ENCODE measurements at regions not wholly inside any gene's neighbourhood (a gene's known extent, or its start where the extent isn't known, plus 50 kb on each side); places are given as distances from the start of the nearest gene placed in this dataset.

DNA sequence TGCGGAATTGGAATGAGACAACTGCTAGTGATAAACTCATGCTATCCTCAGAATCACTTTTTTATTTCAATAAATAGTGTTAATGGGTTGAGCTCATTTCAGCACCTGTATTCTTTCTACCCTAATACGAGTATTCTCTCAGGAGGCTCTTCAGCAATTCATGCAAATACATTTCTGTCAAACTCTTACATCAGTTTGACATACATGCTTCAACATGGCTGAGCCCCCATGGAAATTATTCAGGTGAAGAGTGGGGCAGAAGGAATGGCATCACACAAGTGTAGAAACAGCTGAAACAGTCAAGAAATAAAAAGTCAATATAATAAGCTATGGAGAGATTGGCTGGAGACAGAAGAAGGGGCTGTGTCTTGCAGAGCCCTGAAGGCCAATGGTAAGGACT lies 77.8 kb upstream of the SNX19 start:
- Histone ChIP-seq H3K79me1 (ENCODE audit: low read length) (no peaks in the 10 kb centered on the region), H3K27ac (ENCODE audit: low read depth, low read length) (no peak overlapping the region), H3K18ac (ENCODE audit: low read length) (no peak overlapping the region), H4K91ac (ENCODE audit: low read depth, low read length) (no peak overlapping the region), H2AK5ac (ENCODE audit: low read length) (no peak overlapping the region), H3K4ac (ENCODE audit: low read depth, low read length) (no peak overlapping the region), H2BK120ac (ENCODE audit: insufficient read depth, low read length, poor library complexity) (no peak overlapping the region), H3K14ac (ENCODE audit: low read length) (no peak overlapping the region), H3K9ac (ENCODE audit: low read length) (no peak overlapping the region), H2BK5ac (ENCODE audit: low read depth, low read length, poor library complexity) (no peak overlapping the region), H4K8ac (ENCODE audit: low read depth, low read length) (no peak overlapping the region), H3K36me3 (ENCODE audit: control insufficient read depth in 1 of 2, insufficient read depth in 2 of 2, low read length in 2 of 2) (no peaks in the 10 kb centered on the region), H2AFZ (ENCODE audit: insufficient read depth, low read length, poor library complexity) (no peak overlapping the region), H3K4me2 (ENCODE audit: low read length) (no peak overlapping the region), H3K79me2 (ENCODE audit: control insufficient read depth, insufficient read depth, low read length, poor library complexity) (no peaks in the 10 kb centered on the region), H3K27me3 (ENCODE audit: insufficient read depth, low read length) (no peaks in the 10 kb centered on the region), H3K9me3 (ENCODE audit: insufficient read depth, low read depth, low read length) (no peaks in the 10 kb centered on the region), H2BK12ac (ENCODE audit: low read length) (no peak overlapping the region), H3K4me3 (ENCODE audit: low read depth, low read length) (no peak overlapping the region), H3K4me1 (ENCODE audit: control insufficient read depth in 1 of 2, insufficient read depth in 2 of 2, low read length in 2 of 2) (no peaks in the 10 kb centered on the region), H3K23ac (ENCODE audit: low read length) (no peak overlapping the region), H4K12ac (ENCODE audit: low read depth, low read length) (no peak overlapping the region)
- no peak for DNase-seq
- no CpG with 5 or more reads among the region's 2 CpGs for WGBS (ENCODE audit: extremely low coverage, insufficient coverage, insufficient read length)

DNA sequence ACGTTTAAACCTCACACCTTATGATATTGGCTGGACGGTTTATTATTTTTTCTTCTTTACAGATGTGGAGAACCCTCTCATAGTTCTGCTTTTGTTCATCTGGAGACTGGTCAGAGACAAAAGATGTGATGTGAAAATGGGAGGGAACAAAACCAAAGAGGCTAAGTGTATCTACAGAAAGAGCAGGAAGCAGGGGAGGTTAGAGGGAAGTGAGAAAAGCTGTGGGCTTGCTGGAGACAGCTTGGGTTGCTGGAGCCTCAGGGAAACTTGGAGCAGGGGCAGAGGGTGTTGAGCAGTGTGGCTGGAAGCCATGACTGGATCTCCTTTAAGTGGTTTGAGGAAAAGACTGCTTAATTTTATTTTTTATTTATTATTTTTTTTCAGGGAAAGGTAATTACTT lies 79.0 kb upstream of the SNX19 start:
- no peak overlapping the region for H4K12ac ChIP-seq (ENCODE audit: low read depth, low read length)
- H2BK12ac ChIP-seq (ENCODE audit: low read length) = no peak overlapping the region
- no peak overlapping the region for H3K14ac ChIP-seq (ENCODE audit: low read length)
- no peak overlapping the region for H3K4me2 ChIP-seq (ENCODE audit: low read length)
- no peak overlapping the region for H3K18ac ChIP-seq (ENCODE audit: low read length)
- no peak overlapping the region for H3K27ac ChIP-seq (ENCODE audit: low read depth, low read length)
- H4K8ac ChIP-seq (ENCODE audit: low read depth, low read length) = no peak overlapping the region
- H3K79me1 ChIP-seq (ENCODE audit: low read length) = no peaks in the 10 kb centered on the region
- no peak overlapping the region for H2AK5ac ChIP-seq (ENCODE audit: low read length)
- DNase-seq = no peak
- H3K4me3 ChIP-seq (ENCODE audit: low read depth, low read length) = no peak overlapping the region
- H3K9ac ChIP-seq (ENCODE audit: low read length) = no peak overlapping the region
- no peaks in the 10 kb centered on the region for H3K79me2 ChIP-seq (ENCODE audit: control insufficient read depth, insufficient read depth, low read length, poor library complexity)
- H4K91ac ChIP-seq (ENCODE audit: low read depth, low read length) = no peak overlapping the region
- H3K36me3 ChIP-seq (ENCODE audit: control insufficient read depth in 1 of 2, insufficient read depth in 2 of 2, low read length in 2 of 2) = no peaks in the 10 kb centered on the region
- H2AFZ ChIP-seq (ENCODE audit: insufficient read depth, low read length, poor library complexity) = no peak overlapping the region
- H3K23ac ChIP-seq (ENCODE audit: low read length) = no peak overlapping the region
- H3K27me3 ChIP-seq (ENCODE audit: insufficient read depth, low read length) = no peaks in the 10 kb centered on the region
- no peaks in the 10 kb centered on the region for H3K9me3 ChIP-seq (ENCODE audit: insufficient read depth, low read depth, low read length)
- H2BK120ac ChIP-seq (ENCODE audit: insufficient read depth, low read length, poor library complexity) = no peak overlapping the region
- no peak overlapping the region for H2BK5ac ChIP-seq (ENCODE audit: low read depth, low read length, poor library complexity)
- H3K4ac ChIP-seq (ENCODE audit: low read depth, low read length) = no peak overlapping the region
- no CpG with 5 or more reads among the region's 2 CpGs for whole genome bisulfite sequencing (ENCODE audit: extremely low coverage, insufficient coverage, insufficient read length)
- H3K4me1 ChIP-seq (ENCODE audit: control insufficient read depth in 1 of 2, insufficient read depth in 2 of 2, low read length in 2 of 2) = no peaks in the 10 kb centered on the region

DNA sequence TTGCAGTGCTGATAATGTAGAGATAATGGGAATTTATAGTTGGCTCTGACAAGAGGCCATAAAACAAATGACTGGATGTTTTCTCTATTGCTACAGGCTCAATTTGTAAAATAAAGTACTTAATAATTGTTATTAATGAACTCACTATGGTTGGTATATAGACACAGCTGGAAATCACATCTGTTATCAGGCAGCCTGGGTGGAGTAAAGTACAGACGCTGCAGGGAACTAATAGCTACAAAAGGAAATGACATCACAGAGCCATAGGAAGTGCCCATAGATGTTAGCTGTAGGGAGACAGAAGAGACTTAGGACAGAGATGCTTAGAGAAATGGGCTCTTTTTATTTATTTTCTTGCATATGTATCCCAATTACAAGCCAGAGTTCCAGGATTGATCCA lies 81.0 kb upstream of the SNX19 start:
- no peaks in the 10 kb centered on the region for H3K27me3 ChIP-seq (ENCODE audit: insufficient read depth, low read length)
- no peak overlapping the region for H4K91ac ChIP-seq (ENCODE audit: low read depth, low read length)
- no peak overlapping the region for H2AFZ ChIP-seq (ENCODE audit: insufficient read depth, low read length, poor library complexity)
- no peak overlapping the region for H3K4me3 ChIP-seq (ENCODE audit: low read depth, low read length)
- H3K4ac ChIP-seq (ENCODE audit: low read depth, low read length) = no peak overlapping the region
- no peak overlapping the region for H2BK120ac ChIP-seq (ENCODE audit: insufficient read depth, low read length, poor library complexity)
- H4K12ac ChIP-seq (ENCODE audit: low read depth, low read length) = no peak overlapping the region
- H4K8ac ChIP-seq (ENCODE audit: low read depth, low read length) = no peak overlapping the region
- H2BK12ac ChIP-seq (ENCODE audit: low read length) = no peak overlapping the region
- DNase-seq = no peak
- no peak overlapping the region for H3K14ac ChIP-seq (ENCODE audit: low read length)
- no peaks in the 10 kb centered on the region for H3K79me1 ChIP-seq (ENCODE audit: low read length)
- no peaks in the 10 kb centered on the region for H3K4me1 ChIP-seq (ENCODE audit: control insufficient read depth in 1 of 2, insufficient read depth in 2 of 2, low read length in 2 of 2)
- H2BK5ac ChIP-seq (ENCODE audit: low read depth, low read length, poor library complexity) = no peak overlapping the region
- no peak overlapping the region for H3K9ac ChIP-seq (ENCODE audit: low read length)
- no peak overlapping the region for H3K4me2 ChIP-seq (ENCODE audit: low read length)
- no CpG with 5 or more reads among the region's 1 CpG for WGBS (ENCODE audit: extremely low coverage, insufficient coverage, insufficient read length)
- H3K79me2 ChIP-seq (ENCODE audit: control insufficient read depth, insufficient read depth, low read length, poor library complexity) = no peaks in the 10 kb centered on the region
- H3K36me3 ChIP-seq (ENCODE audit: control insufficient read depth in 1 of 2, insufficient read depth in 2 of 2, low read length in 2 of 2) = no peaks in the 10 kb centered on the region
- no peak overlapping the region for H2AK5ac ChIP-seq (ENCODE audit: low read length)
- no peak overlapping the region for H3K23ac ChIP-seq (ENCODE audit: low read length)
- no peak overlapping the region for H3K27ac ChIP-seq (ENCODE audit: low read depth, low read length)
- H3K9me3 ChIP-seq (ENCODE audit: insufficient read depth, low read depth, low read length) = no peaks in the 10 kb centered on the region
- H3K18ac ChIP-seq (ENCODE audit: low read length) = no peak overlapping the region

DNA sequence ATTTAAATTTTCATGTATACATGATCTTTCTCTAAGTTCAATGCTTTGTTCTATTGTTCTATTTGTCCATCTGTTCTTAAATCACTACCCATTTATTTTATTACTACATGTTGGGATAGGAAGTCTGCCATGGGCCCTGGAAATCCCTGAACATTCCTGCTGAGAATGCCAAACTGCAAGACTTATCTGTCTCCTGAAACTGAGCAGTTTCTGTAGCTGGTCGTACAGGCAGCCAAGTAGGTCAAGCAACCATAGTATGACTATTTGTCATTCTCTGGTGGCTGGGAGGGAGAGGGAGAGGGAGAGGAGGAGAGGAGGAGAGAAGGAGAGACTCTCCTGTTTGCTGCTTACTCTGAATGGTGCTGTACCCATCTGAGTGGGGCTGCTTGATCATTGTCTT lies 82.8 kb upstream of the SNX19 start:
- H4K8ac ChIP-seq (ENCODE audit: low read depth, low read length) = no peak overlapping the region
- no peak overlapping the region for H3K18ac ChIP-seq (ENCODE audit: low read length)
- no peaks in the 10 kb centered on the region for H3K79me1 ChIP-seq (ENCODE audit: low read length)
- no peak overlapping the region for H3K27ac ChIP-seq (ENCODE audit: low read depth, low read length)
- H4K12ac ChIP-seq (ENCODE audit: low read depth, low read length) = no peak overlapping the region
- H2AFZ ChIP-seq (ENCODE audit: insufficient read depth, low read length, poor library complexity) = no peak overlapping the region
- no CpG with 5 or more reads among the region's 1 CpG for WGBS (ENCODE audit: extremely low coverage, insufficient coverage, insufficient read length)
- H3K14ac ChIP-seq (ENCODE audit: low read length) = no peak overlapping the region
- H3K27me3 ChIP-seq (ENCODE audit: insufficient read depth, low read length) = no peaks in the 10 kb centered on the region
- H3K79me2 ChIP-seq (ENCODE audit: control insufficient read depth, insufficient read depth, low read length, poor library complexity) = no peaks in the 10 kb centered on the region
- H3K4ac ChIP-seq (ENCODE audit: low read depth, low read length) = no peak overlapping the region
- no peak overlapping the region for H3K4me3 ChIP-seq (ENCODE audit: low read depth, low read length)
- H2AK5ac ChIP-seq (ENCODE audit: low read length) = no peak overlapping the region
- H2BK5ac ChIP-seq (ENCODE audit: low read depth, low read length, poor library complexity) = no peak overlapping the region
- H2BK120ac ChIP-seq (ENCODE audit: insufficient read depth, low read length, poor library complexity) = no peak overlapping the region
- H2BK12ac ChIP-seq (ENCODE audit: low read length) = no peak overlapping the region
- no peak overlapping the region for H3K23ac ChIP-seq (ENCODE audit: low read length)
- no peak overlapping the region for H3K9ac ChIP-seq (ENCODE audit: low read length)
- H4K91ac ChIP-seq (ENCODE audit: low read depth, low read length) = no peak overlapping the region
- no peaks in the 10 kb centered on the region for H3K4me1 ChIP-seq (ENCODE audit: control insufficient read depth in 1 of 2, insufficient read depth in 2 of 2, low read length in 2 of 2)
- no peak overlapping the region for H3K4me2 ChIP-seq (ENCODE audit: low read length)
- no peaks in the 10 kb centered on the region for H3K36me3 ChIP-seq (ENCODE audit: control insufficient read depth in 1 of 2, insufficient read depth in 2 of 2, low read length in 2 of 2)
- H3K9me3 ChIP-seq (ENCODE audit: insufficient read depth, low read depth, low read length) = no peaks in the 10 kb centered on the region
- no peak for DNase-seq
